Renal cortical epithelial cell (primary cell): ENCODE measurements at regions not wholly inside any gene's neighbourhood (a gene's known extent, or its start where the extent isn't known, plus 50 kb on each side); places are given as distances from the start of the nearest gene placed in this dataset.
"Not testable (repeated sequence)": the region's sequence is repeated elsewhere in the genome, so short reads cannot be mapped to it uniquely, and the experiment has no call there.

Experiments used
- DNase-seq: peaks from one replicate; pipeline ENCODE4 v3.0.0-alpha.2; 2011; ENCODE audit warnings: low read depth

DNA sequence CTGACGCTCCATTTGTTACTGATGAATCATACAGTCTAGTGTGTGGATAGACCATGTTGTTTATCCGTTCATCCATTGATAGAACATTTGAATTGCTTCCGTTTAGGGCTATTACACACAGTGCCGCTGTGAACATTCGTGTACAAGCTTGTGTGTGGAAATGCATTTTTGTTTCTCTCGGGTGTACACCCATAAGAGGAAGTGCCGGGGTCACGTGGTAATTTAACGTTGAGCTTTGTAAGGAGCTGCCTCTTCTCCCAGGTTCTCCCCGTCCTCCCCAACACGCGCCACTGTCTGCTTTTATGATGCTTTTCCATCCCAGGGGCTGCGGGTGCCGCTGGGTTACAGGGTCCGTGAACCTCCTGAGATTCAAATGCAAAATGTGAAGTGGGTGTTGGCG lies 142.3 kb downstream of the IGLL1 start:
- no peak for DNase-seq

DNA sequence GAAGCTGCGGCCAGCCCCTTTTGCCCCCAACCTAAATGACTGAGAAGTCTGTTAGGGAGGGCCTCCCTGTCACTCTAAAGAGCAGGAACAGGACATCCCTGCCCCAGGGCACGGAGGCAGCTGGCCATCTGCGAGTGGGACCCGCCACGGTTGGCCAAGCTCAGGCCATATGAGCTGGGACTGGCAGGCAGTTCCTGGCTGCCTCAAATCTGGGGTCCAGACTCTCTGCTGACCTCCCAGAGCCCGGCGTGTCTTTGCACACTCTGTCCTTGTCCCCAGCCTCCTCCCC lies 143.0 kb downstream of the IGLL1 start:
- not testable (repeated sequence) for DNase-seq

DNA sequence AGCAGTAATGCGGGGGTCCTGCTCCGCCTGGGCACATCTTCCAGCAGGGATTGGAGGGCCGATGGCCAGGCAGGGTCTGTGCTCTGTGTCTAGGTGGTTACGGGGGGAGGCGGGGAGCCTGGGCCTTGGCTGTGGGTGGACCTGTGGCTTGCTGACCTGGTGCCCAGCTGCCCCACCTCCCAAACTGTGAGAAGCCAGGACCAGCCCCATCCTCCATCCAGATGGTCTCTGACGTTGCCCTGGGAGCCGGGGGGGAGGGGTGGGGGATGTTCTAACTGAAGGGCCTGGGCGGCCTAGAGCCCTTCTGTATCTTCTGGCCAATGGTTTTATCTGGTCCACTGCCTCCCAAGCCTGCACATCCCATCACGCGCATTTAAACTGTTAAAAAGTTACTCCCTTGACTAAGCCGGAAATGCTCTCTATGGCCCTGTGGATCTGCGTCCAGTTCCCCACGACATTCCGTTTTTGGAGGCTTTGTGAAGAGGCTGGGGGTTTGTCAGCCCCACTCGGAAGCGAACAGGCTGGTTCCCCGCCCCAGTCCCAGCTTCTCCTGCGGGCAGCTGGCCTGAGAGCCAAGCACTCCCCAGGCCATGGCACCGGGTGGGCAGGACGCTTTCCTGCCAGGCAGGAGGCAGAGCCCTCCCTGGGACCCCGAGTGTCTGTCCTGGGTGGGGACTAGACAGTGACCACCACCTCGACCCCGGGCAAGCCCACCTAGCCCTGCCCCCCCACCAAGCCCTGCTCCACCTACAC lies 143.6 kb downstream of the IGLL1 start:
- not testable (repeated sequence) for DNase-seq

DNA sequence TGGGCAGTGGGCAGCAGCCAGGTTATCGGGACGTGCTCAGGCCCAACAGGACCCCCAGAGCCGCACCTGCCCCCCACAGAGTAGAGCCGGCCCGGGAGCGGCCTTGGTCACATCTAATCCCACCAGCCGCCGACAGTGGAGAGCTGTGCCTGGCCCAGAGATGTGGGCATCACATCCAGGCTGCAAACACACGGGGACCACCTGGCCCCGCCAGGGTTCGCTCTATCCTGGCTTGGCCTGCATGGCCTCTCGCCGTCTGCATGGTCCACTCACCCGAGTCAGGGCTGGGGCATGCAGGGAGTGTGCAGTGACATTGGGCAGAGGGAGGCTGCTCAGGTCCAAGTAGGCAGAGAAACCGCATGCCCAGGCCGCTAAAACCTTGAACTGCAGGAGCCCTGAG lies 144.9 kb downstream of the IGLL1 start:
- not testable (repeated sequence) for DNase-seq

DNA sequence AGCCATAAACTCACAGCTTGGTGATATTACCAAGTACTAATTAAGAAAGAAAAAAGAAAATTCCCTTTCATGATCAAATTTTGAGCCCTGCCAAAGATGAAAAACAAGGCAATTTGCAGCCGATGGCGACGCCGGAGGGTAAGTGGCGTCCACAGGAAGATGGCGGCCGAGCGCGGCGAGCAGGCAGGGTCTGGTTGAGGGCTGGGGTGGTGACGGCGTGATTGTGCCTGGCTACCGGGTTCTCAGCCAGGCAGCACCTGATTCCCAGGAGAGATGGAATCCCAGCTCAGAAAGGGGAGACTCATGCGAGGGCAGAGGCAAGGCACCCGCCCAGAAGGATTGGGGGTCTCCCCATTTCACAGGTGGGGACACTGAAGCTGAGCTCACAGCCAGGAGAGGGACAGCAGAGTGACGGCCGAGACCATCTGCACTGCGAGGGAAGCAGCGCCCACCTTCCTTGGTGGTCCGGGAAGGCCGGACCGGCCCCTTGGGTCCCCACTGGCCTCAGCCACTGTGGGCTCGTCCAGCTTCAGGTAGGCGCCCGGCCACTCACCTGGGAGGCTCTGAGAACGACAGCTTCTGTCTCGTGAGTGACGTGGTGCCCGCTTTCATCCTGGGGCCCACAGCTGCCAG lies 145.8 kb downstream of the IGLL1 start:
- DNase-seq = not testable (repeated sequence)

DNA sequence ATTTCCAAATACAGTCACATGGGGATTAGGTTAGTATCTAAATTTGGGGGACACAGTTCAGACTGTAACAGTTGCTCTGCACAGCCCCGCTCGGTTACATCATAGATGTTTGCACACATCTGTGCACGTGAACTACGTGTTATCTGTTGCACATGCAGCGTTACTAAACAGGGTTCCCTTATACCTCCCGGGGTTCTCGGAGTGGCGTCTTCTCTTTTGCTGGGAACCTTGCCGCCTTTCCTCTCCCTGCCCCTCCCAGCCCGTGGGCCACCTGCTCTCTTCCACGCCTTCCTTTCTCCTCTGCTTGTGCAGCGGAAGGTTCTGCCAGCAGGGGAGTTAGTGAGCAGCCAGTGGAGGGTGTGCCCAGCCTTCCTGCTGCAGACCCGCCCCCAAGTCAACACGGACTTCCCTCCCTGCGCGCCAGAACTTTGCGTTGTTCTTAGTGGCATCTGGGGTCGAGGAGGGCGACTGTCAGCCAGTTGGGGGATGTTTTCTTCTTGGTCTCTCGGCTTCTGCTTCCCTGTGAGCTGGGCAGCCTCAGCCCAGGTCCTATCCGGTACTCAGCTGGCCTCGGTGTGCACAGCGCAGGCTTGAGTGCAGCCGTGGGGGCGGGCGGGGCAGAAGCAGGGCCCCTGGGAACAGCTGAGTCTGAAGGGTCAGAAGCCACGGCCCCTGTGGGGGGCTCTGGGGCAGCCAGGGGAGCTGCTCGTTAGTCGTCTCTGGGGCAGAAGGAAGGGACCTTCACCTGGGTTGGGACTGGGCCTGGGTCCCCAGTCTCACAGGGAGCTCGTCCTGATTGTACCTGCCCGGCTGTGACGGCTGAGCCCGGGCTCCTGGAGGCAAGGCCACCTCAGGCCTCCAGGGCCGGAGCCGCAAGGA lies 146.7 kb downstream of the IGLL1 start:
- DNase-seq = not testable (repeated sequence)

DNA sequence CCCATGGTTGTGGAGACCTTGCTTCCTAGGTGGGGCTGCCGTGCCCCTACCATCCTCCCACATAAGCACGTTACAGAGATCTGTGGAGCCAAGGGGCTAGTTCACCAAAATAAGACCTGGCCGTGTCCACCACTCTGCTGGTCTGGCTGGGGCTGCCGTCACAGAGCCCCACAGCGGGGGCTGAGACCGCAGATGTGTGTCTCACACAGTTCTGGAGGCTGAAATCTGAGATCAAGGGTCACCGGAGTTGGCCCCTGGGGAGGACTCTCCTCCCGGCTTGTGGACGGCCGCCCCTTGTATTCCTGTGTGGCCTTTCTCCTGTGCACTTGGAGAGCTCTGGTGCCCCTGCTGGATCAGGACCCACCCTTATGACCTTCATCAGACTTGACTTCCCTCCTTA lies 147.4 kb downstream of the IGLL1 start:
- DNase-seq = not testable (repeated sequence)

DNA sequence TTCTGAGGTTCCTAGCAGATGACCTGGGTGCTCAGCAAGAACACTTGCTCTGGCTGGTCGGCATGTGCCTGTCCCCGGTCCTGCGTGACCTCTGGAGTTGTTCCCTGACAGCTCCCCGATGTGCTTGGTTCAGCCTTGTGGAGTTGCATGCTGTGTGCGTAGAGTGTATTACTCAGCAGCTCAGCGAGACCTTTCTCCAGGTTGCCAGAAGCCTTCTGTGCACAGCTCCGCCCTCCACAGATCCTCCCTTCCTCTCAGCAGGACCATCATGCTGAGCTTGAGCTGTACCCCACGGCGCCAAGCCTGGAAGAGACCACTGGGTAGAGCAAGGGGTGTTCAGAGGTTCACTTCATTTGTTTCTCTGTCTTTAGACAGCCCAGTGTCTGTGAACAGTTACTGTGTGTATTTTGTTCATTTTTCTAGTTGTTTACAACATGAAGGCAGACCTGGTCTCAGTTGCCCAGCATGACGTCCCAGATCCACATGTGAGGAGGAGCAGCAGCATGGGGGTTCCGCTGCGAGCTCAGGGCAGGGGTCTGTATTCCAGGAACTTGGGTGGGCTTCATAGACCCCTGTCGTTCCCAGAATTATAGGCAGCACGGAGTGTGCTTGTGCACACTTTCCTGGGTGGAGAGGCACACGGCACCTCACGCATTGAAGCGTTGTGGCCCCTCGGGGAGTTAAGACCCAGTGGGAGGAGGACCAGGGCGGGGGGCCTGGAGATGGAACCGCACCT lies 148.6 kb downstream of the IGLL1 start:
- peak; percentile 1 for DNase-seq

DNA sequence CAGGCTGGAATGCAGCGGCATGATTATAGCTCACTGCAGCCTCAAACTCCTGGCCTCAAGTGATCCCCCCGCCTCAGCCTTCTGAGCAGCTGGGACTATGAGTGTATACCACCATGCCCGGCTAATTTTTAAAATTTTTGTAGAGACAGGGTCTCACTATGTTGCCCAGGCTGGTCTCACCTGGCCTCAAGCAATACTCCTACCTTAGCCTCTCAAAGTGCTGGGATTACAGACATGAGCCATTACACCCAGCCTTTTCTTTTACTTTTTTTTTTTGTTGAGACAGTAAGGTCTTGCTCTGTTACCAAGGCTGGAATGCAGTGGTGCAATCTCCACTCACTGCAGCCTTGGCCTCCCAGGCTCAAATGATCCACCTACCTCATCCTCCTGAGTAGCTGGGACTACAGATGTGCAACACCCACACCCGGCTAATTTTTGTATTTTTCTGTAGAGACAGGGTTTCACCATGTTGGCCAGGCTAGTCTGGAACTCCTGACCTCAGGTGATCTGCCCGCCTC lies 155.5 kb downstream of the IGLL1 start:
- DNase-seq = not testable (repeated sequence)

DNA sequence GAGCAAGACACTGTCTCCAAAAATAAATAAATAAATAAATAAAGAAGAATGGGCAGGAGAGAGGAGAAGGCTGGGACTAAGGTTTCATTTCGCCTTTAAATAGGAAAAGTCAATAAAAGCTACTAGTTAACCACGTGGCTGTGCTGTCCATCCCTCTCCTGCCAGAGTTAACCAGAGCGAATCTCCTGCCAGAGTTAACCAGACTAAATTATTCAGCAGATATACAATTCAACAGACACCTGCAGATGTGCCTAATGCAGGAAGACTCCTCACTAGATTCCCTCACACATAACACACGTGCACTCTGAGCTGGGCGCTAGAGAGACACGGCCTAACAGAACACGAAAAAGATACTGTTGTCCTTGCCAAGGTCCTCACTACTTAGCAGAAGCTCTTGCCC lies 156.1 kb downstream of the IGLL1 start:
- DNase-seq = no peak

DNA sequence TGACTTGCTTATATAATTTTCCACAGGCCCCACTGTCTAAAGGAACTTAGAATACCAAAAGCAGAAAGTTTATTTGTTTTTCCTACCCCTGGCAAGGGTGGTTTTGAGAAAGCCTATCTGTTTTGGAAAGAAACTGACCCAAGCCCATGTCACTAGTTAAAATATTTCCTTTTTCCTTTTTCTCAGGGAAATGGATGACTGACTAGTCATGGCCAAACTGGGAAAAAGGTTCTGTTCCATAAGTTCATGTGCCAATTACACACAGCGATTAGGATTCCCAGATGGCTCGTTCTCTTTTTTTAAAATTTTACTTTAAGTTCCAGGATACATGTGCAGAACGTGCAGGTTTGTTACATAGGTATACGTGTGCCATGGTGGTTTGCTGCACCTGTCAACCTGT lies 157.8 kb downstream of the IGLL1 start:
- not testable (repeated sequence) for DNase-seq

DNA sequence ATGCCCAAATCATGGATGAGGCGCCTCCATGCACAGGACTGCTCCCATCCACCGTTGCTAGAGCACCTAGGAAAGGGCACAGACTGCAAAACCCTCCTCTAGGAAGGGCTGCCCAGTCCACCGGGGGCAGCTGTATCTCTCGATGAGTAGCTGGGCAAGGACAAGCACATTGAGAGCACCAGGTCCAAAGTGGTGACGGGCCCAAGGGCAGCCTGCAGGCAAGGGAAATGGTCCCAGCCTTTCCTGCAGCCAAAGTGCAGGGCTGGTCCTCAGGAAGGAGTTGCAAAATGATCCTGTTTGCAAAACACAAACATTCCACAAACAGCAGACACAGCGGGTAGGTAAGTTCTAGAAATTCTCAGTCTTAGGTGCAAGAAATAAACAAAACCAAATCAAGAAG lies 158.8 kb downstream of the IGLL1 start:
- DNase-seq = not testable (repeated sequence)

DNA sequence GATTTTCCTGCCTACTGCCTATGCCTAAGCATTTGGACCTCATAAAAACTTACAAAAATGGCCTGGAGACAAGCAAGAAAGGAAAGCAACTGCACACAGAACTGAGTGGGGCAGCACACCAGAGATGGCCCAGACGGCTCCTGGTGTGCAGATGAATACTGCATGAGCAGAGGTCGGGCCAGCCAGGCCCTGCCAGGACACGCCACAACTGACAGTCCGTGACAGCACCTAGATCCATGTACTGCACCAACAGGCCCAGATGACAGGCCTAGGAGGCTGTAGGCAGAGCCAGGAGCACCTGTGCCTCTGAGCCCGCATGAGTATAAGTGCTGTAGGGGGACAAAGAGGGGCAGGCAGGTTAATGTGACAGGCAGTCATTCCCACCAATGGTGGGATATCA lies 160.2 kb downstream of the IGLL1 start:
- no peak for DNase-seq

DNA sequence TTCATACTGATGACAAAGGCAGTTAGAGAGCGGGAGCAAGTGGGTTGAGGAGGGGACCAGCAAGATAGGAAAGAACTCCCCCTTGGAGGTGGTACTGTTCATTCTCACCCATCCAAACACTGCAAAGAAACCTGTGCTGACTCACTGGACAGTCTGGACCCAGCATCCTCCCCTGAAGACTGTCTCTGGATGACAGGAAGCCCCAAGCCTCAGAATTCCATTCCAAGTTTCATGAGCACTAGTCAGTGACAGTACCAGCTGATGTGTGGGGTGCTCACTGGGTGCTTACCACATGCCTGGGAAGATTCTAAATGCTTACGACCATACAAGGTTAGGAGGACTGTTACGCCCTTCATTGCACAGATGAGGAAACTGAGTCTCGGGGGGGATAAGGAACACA lies 160.9 kb downstream of the IGLL1 start:
- no peak for DNase-seq

DNA sequence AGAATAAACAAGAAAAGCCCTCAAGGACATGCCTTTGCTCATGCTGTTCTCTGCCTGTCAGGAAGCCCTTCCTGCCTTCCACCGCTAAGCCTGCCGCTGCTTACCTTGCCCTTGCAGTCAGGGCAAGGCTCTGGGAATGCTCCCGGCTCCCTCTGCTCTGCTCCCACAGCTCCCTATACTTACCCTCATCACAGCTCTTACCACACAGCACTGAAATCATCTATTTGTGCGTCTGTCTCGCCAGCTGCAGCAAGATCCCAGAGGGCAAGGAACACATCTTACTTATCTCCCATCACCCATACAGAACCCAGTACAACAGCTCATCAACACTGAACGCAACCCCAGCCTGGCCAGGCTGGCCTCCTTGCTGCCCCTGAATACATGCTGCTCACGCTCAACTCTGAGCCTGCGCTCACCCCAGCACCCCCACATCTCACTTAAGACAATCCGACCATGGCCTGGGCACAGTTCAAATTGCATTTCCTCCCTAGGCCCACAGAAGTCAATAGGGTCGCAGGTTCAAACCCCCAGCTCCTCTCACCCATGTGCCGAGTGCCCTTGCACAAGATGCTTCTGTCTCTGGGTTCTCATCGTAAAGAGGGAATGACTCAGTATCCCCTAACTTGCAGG lies 161.8 kb downstream of the IGLL1 start:
- DNase-seq = no peak

DNA sequence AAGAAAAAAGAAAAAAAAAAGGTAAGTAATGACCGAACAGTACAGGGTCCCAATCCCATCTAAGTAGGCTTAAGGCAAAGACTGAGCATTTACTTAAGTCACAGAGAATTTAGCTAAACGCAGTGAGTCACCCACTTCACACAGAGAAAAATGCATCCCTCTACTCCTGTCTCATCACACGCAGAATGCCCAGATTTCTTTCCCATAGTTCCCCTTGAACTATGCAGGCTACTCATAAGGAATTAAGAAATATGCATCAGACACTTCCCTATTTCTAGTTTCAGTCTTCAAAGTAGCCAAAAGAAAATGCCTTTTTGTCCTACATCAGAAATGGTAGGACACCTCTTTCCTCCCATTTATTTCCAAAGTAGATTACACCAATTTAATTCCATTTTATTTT lies 162.8 kb downstream of the IGLL1 start:
- DNase-seq = not testable (repeated sequence)

DNA sequence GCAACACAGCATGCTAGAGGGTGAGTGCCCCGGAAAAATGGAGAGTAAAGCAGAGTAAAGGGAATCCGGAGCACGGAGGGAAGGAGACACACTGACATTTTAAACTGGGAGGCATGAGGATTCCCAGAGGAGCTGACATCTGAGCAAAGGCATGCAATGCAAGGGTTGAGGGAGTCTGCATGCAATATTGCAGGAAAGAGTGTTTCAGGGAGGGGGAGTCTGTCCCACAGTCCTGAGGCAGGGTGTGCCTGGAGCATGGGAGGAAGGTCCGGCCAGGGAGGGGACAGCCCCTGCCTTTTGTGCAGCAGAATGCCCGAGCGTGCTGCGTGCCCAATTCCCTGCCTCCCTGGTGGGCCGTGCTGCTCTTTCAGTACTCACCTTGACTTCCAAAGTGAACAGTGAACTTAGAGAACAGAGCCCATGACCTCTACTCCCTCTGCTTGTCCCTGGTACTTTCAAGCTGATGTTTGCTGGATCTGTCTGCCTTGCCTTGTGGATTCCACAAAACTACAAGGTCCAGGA lies 163.9 kb downstream of the IGLL1 start:
- DNase-seq = not testable (repeated sequence)

DNA sequence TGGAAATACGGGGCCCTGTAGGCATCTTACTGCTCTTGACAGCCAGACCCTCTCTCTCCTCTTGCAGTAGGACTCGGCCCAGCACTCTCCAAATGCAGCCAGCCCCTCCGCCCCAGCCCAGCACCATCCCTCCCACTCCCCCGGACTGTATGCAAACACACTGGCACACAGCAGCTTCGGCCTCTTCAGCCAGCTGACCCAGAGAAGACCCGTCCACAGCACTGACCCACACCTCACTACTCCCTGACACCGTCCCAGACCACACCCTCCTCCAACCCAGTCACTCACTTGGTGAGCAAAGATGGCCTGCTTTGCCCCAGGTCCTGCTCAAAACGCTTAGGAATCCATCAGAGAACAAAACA lies 164.6 kb downstream of the IGLL1 start:
- DNase-seq = no peak

DNA sequence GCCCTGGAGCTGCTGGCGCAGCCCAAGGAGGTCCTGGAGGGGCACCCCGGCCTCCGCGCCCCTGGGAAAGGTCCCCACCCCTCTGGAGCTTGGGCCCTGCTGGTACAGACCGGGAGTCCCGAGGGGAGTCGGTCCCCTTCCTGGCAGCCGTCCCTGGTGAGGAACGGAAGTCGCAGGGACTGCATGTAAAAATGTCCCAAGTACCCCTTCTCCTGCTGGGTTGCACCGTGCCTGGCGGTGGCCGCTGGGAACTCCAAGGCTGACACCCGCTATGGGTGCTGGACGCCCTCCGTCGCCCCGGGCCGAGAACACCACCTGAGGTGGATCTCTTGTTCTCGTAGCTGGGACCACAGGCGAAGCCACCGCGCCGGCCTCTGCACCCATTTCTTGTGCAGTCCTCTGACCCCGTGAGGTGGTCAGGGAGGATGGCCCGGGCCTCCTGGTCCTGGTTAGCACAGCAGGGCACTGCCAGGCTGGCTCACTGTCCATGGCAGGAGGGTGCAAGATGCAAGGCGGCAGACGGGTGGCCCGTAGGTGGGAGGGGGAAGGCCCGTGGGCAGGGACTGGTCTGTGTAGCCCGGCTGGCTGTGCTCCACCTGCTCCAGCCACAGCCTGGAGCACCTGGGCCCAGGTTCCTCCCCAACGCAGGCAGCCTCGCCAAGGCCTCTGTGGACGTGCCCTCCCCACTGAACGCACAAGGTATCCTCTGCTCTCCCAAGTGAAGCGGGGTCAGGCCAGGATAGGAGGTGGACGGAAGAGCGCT lies 165.2 kb downstream of the IGLL1 start:
- DNase-seq = no peak

DNA sequence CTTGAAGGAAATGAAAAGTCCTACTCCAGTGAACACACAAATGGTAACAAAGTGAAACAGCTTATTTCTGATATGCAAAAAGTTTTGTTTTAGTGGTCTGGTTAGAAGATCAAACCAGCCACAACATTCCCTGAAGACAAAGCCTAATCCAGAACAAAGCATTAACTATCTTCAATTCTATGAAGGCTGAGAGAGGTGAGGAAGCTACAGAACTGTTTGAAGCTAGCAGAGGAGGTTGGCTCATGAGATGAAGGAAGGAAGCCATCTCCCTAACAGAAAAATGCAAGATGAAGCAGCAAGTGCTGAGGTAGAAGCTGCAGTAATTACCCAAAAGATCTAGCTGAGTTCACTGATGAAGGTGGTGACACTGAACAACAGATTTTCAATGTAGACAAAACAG lies 168.4 kb downstream of the IGLL1 start:
- DNase-seq = no peak

DNA sequence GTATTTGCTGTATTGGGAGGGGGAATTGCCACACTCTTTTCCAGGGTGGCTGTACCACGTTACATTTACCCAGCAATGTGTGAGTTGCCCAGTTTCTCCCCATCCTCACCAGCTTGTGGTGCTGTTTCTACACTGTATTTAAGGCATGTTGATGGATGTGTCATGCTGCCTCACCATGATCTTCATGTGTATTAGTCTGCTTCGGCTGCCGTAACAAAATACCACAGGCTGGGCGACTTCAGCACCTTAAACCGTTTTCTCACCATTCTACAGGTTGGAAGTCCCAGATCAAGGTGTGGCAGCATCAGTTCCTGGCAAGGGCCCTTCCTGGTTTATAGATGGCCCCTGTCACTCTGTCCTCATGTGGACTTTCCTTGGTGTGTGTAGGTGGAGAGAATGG lies 169.7 kb downstream of the IGLL1 start:
- DNase-seq = no peak
